Effector memory CD8-positive, alpha-beta T cell (primary cell): ENCODE measurements at regions not wholly inside any gene's neighbourhood (a gene's known extent, or its start where the extent isn't known, plus 50 kb on each side); places are given as distances from the start of the nearest gene placed in this dataset.
A peak's percentile ranks its signal among the peaks of the same experiment; 100 is the strongest.
"Not testable (repeated sequence)": the region's sequence is repeated elsewhere in the genome, so short reads cannot be mapped to it uniquely, and the experiment has no call there.

ENCODE experiments used
- ATAC-seq: fragments of 150-1000 bp; cut with Tn5 transposase; replicated peaks from 2 replicates; pipeline ENCODE4 v1.10.0; 2021; ENCODE audit warnings: mild to moderate bottlenecking, moderate library complexity
- DNase-seq, 3 experiments: peaks; one replicate each; pipeline ENCODE4 v3.0.0; 2021
- H3K27ac Mint-ChIP-seq, 2 donors: one replicate each; pipeline ENCODE4 v1.8.0; 2022; ENCODE audit warnings: mild to moderate bottlenecking in 2 of 2, mixed read lengths in 2 of 2, moderate library complexity in 2 of 2
- H3K27me3 Mint-ChIP-seq, 2 donors: one replicate each; pipeline ENCODE4 v1.8.0; 2022; ENCODE audit warnings: mixed read lengths in 2 of 2
- H3K36me3 Mint-ChIP-seq: one replicate; pipeline ENCODE4 v1.8.0; 2022; ENCODE audit warnings: mild to moderate bottlenecking, moderate library complexity, mixed read lengths; ENCODE audit not compliant: insufficient read depth
- H3K4me1 Mint-ChIP-seq, 2 donors: one replicate each; pipeline ENCODE4 v1.8.0; 2022; ENCODE audit warnings: low read depth in 2 of 2, mixed read lengths in 2 of 2
- H3K4me3 Mint-ChIP-seq, 2 donors: one replicate each; pipeline ENCODE4 v1.8.0; 2022; ENCODE audit warnings: mild to moderate bottlenecking in 2 of 2, mixed read lengths in 2 of 2, moderate library complexity in 2 of 2
- H3K9me3 Mint-ChIP-seq, 2 donors: one replicate each; pipeline ENCODE4 v1.8.0; 2022; ENCODE audit warnings: mixed read lengths in 2 of 2

GRCh38 chr5:148750614-148751013 lies 75.8 kb upstream of the ADRB2 start:
- Mint-ChIP-seq H3K4me1 (no peaks in the 10 kb centered on the region), H3K36me3 (no peaks in the 10 kb centered on the region), H3K4me3 (no peak overlapping the region), H3K27ac (peak overlapping the region in 1 of 2 donors; percentile 32), H3K9me3 (no peaks in the 10 kb centered on the region), H3K27me3 (no peaks in the 10 kb centered on the region)
- no peak for DNase-seq
- no peak for ATAC-seq

DNA sequence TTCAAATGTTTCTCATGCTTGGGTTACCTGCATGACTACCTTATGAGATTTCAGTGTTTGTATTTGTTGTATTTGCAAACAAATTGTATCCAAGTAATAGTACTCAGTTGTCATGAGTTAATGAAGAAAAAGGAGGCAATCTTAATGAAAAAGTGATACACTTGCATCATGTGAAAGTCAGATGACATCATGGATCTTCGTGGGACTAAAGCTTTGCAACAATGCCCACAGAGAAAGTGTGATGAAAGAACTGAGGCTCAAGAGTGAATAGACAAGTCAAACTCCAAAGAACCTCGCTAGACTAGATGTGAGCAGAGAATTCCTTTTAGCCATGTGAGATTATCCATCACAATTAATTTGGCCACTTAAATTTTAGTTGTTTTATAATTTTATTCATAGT lies 75.4 kb upstream of the ADRB2 start:
- Mint-ChIP-seq H3K9me3 (no peaks in the 10 kb centered on the region), H3K4me1 (no peaks in the 10 kb centered on the region), H3K4me3 (no peak overlapping the region), H3K36me3 (no peaks in the 10 kb centered on the region), H3K27ac (no peak overlapping the region), H3K27me3 (no peaks in the 10 kb centered on the region)
- DNase-seq (no peak), ATAC-seq (no peak)

GRCh38 chr5:148752375-148752774 lies 74.0 kb upstream of the ADRB2 start:
- not testable (repeated sequence) for H3K27me3 Mint-ChIP-seq, H3K27ac Mint-ChIP-seq, H3K36me3 Mint-ChIP-seq, H3K9me3 Mint-ChIP-seq, DNase-seq, ATAC-seq, H3K4me3 Mint-ChIP-seq, H3K4me1 Mint-ChIP-seq

DNA sequence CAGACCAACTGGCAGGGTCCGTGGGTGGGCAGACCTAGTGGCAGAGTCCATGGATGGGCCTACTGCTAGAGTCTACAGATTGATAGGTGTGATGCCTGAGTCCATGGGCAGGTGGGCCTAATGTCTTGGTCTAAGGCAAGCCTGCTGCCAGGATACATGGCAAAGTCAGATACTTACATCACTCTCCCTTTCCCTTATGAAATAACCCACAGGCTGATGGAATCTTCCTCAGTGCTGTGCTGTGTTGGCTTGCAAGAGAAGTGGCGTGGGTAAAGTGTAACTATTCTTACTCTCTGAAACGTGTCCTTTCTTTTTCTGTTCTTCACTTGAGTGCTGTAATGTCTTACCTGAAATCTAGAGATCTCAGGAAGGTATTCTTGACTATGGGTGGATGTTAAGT lies 67.3 kb upstream of the ADRB2 start:
- Mint-ChIP-seq H3K4me1 (peaks cover 5 to 8% of the 10 kb centered on the region in 2 donors), H3K4me3 (no peak overlapping the region), H3K27me3 (peaks cover 0 to 9% of the 10 kb centered on the region in 2 donors), H3K9me3 (no peaks in the 10 kb centered on the region), H3K27ac (no peak overlapping the region), H3K36me3 (no peaks in the 10 kb centered on the region)
- ATAC-seq (no peak), DNase-seq (no peak)

- Mint-ChIP-seq H3K36me3 (no peaks in the 10 kb centered on the region), H3K27ac (no peak overlapping the region), H3K9me3 (no peaks in the 10 kb centered on the region), H3K4me3 (no peak overlapping the region), H3K4me1 (peaks cover 5 to 8% of the 10 kb centered on the region in 2 donors), H3K27me3 (peaks cover 0 to 9% of the 10 kb centered on the region in 2 donors)
- DNase-seq (no peak), ATAC-seq (peak; percentile 79)
Observed at GRCh38 chr5:148760945-148761638, 65.3 kb upstream of the ADRB2 start.

GRCh38 chr5:148763996-148764395 lies 62.4 kb upstream of the ADRB2 start:
- Mint-ChIP-seq H3K9me3 (no peaks in the 10 kb centered on the region), H3K27me3 (peaks cover 10 to 22% of the 10 kb centered on the region in 2 donors), H3K4me3 (no peak overlapping the region), H3K36me3 (no peaks in the 10 kb centered on the region), H3K4me1 (peaks cover 5 to 8% of the 10 kb centered on the region in 2 donors), H3K27ac (no peak overlapping the region)
- DNase-seq: no peak
- ATAC-seq: no peak

GRCh38 chr5:148765061-148765460 lies 61.4 kb upstream of the ADRB2 start:
- peak overlapping the region in 1 of 2 donors; percentile 16 for H3K27ac Mint-ChIP-seq
- H3K36me3 Mint-ChIP-seq: no peaks in the 10 kb centered on the region
- no peak overlapping the region for H3K4me3 Mint-ChIP-seq
- ATAC-seq (no peak), DNase-seq (no peak)
- no peaks in the 10 kb centered on the region for H3K9me3 Mint-ChIP-seq
- H3K4me1 Mint-ChIP-seq: peaks cover 5 to 8% of the 10 kb centered on the region in 2 donors
- H3K27me3 Mint-ChIP-seq: peaks cover 14% of the 10 kb centered on the region in 2 donors

- ATAC-seq: no peak
- Mint-ChIP-seq H3K27ac (no peak overlapping the region), H3K36me3 (no peaks in the 10 kb centered on the region), H3K4me1 (no peaks in the 10 kb centered on the region), H3K27me3 (peaks cover 26 to 32% of the 10 kb centered on the region in 2 donors), H3K9me3 (no peaks in the 10 kb centered on the region), H3K4me3 (no peak overlapping the region)
- DNase-seq: no peak
Observed at GRCh38 chr5:148768806-148769415, 57.5 kb upstream of the ADRB2 start.

DNA sequence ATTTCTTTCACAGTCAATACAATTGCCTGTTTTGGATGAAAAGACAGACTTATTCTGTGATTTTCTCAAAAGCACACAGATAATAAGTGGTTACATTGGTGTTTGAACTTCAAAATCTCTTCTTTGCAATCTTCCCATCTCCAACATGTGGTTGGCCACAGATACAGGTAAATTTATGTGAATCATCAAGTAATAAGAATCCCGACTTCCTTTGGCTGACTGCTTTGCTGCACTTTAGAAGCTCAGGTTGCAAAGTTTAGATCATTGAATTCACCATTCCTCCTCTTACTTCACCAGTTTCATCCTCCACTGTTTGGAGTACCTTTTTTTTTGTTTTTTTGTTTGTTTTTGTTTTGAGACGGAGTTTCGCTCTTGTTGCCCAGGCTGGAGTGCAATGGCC lies 56.5 kb upstream of the ADRB2 start:
- ATAC-seq: no peak
- no peaks in the 10 kb centered on the region for H3K9me3 Mint-ChIP-seq
- no peaks in the 10 kb centered on the region for H3K4me1 Mint-ChIP-seq
- H3K4me3 Mint-ChIP-seq: no peak overlapping the region
- H3K27me3 Mint-ChIP-seq: peaks cover 26 to 33% of the 10 kb centered on the region in 2 donors
- DNase-seq: no peak
- no peak overlapping the region for H3K27ac Mint-ChIP-seq
- H3K36me3 Mint-ChIP-seq: no peaks in the 10 kb centered on the region

GRCh38 chr5:148774313-148774712 lies 52.1 kb upstream of the ADRB2 start:
- no peak for ATAC-seq
- Mint-ChIP-seq H3K27me3 (peaks cover 16 to 25% of the 10 kb centered on the region in 2 donors), H3K36me3 (no peaks in the 10 kb centered on the region), H3K27ac (no peak overlapping the region), H3K4me3 (no peak overlapping the region), H3K9me3 (no peaks in the 10 kb centered on the region), H3K4me1 (no peaks in the 10 kb centered on the region)
- no peak for DNase-seq

GRCh38 chr5:148776261-148776660 lies 50.1 kb upstream of the ADRB2 start:
- peaks cover 11 to 26% of the 10 kb centered on the region in 2 donors for H3K27me3 Mint-ChIP-seq
- H3K36me3 Mint-ChIP-seq: no peaks in the 10 kb centered on the region
- no peak overlapping the region for H3K4me3 Mint-ChIP-seq
- no peaks in the 10 kb centered on the region for H3K9me3 Mint-ChIP-seq
- no peak for DNase-seq
- ATAC-seq: no peak
- no peaks in the 10 kb centered on the region for H3K4me1 Mint-ChIP-seq
- no peak overlapping the region for H3K27ac Mint-ChIP-seq
